Mucosa of gallbladder (tissue), 1 donor: ENCODE measurements at regions not wholly inside any gene's neighbourhood (a gene's known extent, or its start where the extent isn't known, plus 50 kb on each side); places are given as distances from the start of the nearest gene placed in this dataset.
A peak's percentile ranks its signal among the peaks of the same experiment; 100 is the strongest.

Source experiments
- DNase-seq: peaks from one replicate; pipeline ENCODE4 v3.0.0-alpha.2; 2020; ENCODE audit warnings: low spot score
- donor health status: DM: no; HTN: no; CAD: no.

GRCh38 chr1:221815660-221816059, 73.8 kb upstream of the DUSP10 start:
- DNase-seq, result no peak

GRCh38 chr1:221813887-221814286, 72.0 kb upstream of the DUSP10 start:
- DNase-seq, result no peak

GRCh38 chr1:221812905-221813597, 71.2 kb upstream of the DUSP10 start:
- no peak for DNase-seq

GRCh38 chr1:221812088-221812752, 70.3 kb upstream of the DUSP10 start:
- DNase-seq, result no peak

- no peak for DNase-seq
Observed at GRCh38 chr1:221810406-221810805, 68.5 kb upstream of the DUSP10 start.

GRCh38 chr1:221809091-221810029, 67.5 kb upstream of the DUSP10 start:
- peak; percentile 17 for DNase-seq

- no peak for DNase-seq
Observed at GRCh38 chr1:221806984-221807383, 65.1 kb upstream of the DUSP10 start.

- no peak for DNase-seq
Observed at GRCh38 chr1:221806236-221806635, 64.3 kb upstream of the DUSP10 start.

GRCh38 chr1:221805121-221805520, 63.2 kb upstream of the DUSP10 start:
- no peak for DNase-seq

GRCh38 chr1:221804303-221804702, 62.4 kb upstream of the DUSP10 start:
- no peak for DNase-seq

- DNase-seq, result no peak
Observed at GRCh38 chr1:221801773-221802516, 60.1 kb upstream of the DUSP10 start.

GRCh38 chr1:221801251-221801661, 59.4 kb upstream of the DUSP10 start:
- DNase-seq, result no peak

GRCh38 chr1:221800831-221801230, 58.9 kb upstream of the DUSP10 start:
- no peak for DNase-seq

- DNase-seq, result no peak
Observed at GRCh38 chr1:221797506-221797905, 55.6 kb upstream of the DUSP10 start.

- DNase-seq, result no peak
Observed at GRCh38 chr1:221796700-221797099, 54.8 kb upstream of the DUSP10 start.

GRCh38 chr1:221795380-221795779, 53.5 kb upstream of the DUSP10 start:
- no peak for DNase-seq

GRCh38 chr1:221794935-221795334, 53.0 kb upstream of the DUSP10 start:
- DNase-seq, result no peak

- no peak for DNase-seq
Observed at GRCh38 chr1:221794079-221794670, 52.3 kb upstream of the DUSP10 start.

- no peak for DNase-seq
Observed at GRCh38 chr1:221793439-221794078, 51.7 kb upstream of the DUSP10 start.

- no peak for DNase-seq
Observed at GRCh38 chr1:221791846-221792245, 50.0 kb upstream of the DUSP10 start.
